Sigmoid colon (tissue), 6 donors: ENCODE measurements at regions not wholly inside any gene's neighbourhood (a gene's known extent, or its start where the extent isn't known, plus 50 kb on each side); places are given as distances from the start of the nearest gene placed in this dataset.

Experiments used
- DNase-seq: peaks from one replicate; pipeline ENCODE4 v3.0.0-alpha.2; 2019
- H3K27ac ChIP-seq, 4 donors: fragments of 200-600 bp; sonication (generic); one replicate each; pipeline ENCODE4 v1.5.1; 2016 to 2019; ENCODE audit warnings: mild to moderate bottlenecking in 1 of 4
- H3K27me3 ChIP-seq, 3 donors: fragments of 200-600 bp; sonication (generic); one replicate each; pipeline ENCODE4 v1.5.1; 2019; ENCODE audit warnings: mild to moderate bottlenecking in 1 of 3
- H3K36me3 ChIP-seq, 4 donors: fragments of 200-600 bp; sonication (generic); one replicate each; pipeline ENCODE4 v1.5.1; 2016 to 2019
- H3K4me1 ChIP-seq, 4 donors: fragments of 200-600 bp; sonication (generic); one replicate each; pipeline ENCODE4 v1.5.1; 2017 to 2019
- H3K4me3 ChIP-seq, 4 donors: fragments of 200-600 bp; sonication (generic); one replicate each; pipeline ENCODE4 v1.5.1; 2017 to 2019; ENCODE audit warnings: mild to moderate bottlenecking in 2 of 4, moderate library complexity in 1 of 4
- H3K9me3 ChIP-seq, 4 donors: fragments of 200-600 bp in 3 of 4; sonication (generic) in 3 of 4; one replicate each; pipeline versions ENCODE4 v1.5.1 to v1.6.1; 2013 to 2019
- EP300 ChIP-seq, 4 donors: sonication (generic); formaldehyde crosslinking; IDR thresholded peaks; one replicate each; pipeline ENCODE4 v1.6.1; 2017; ENCODE audit warnings: antibody characterized with exemption in 4 of 4
- POLR2A ChIP-seq, 2 donors: fragments of 450-650 bp; IDR thresholded peaks; one replicate each; pipeline ENCODE4 v1.6.1; 2016; ENCODE audit warnings: antibody characterized with exemption in 2 of 2, mild to moderate bottlenecking in 2 of 2, moderate library complexity in 2 of 2
- POLR2AphosphoS5 ChIP-seq, 4 donors: sonication (generic); formaldehyde crosslinking; IDR thresholded peaks; one replicate each; pipeline ENCODE4 v1.6.1; 2017; ENCODE audit warnings: antibody characterized with exemption in 4 of 4
- WGBS, 2 donors: extraction: QIAGEN DNeasy Blood & Tissue Kit; methylation state at CpG; one replicate each; pipeline ENCODE4 v1.1.7; 2013; 5-methylcytosine and 5-hydroxymethylcytosine counted together
- intact Hi-C: fragments of 100-400 bp; cut with DNase I; formaldehyde crosslinking; loops from one replicate; pipeline ENCODE4 v1.15.1; 2023
- TF ChIP-seq, protein P1 (sequence below), 4 experiments: fragments of 450-650 bp in 3 of 4; fragments of 200-600 bp in 1 of 4; IDR thresholded peaks; one replicate each; pipeline ENCODE4 v1.5.1; 2016 to 2019; ENCODE audit warnings: antibody characterized with exemption in 4 of 4, mild to moderate bottlenecking in 3 of 4, moderate library complexity in 2 of 4
- donor health status: healthy with polysubstance abuse.
- donor health status: healthy.

DNA sequence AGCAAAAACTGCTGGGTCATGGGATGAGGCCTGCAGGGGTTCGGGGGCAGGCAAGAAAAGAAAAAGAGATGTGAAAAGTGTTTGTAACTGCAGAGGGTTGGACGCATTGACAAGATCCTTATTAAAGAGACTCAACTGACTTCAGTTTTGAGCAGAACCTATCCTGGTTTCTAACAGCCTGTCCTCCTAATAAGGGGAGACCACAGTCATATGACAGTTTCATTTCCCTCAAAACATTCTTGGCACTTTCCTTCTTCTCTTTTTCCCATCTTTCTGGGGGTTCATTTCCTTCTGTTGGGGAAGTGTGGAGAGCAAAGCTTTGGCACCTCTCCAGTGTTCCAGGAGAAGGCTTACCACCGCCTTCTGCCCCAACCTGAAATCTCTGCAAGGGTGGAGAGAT, 118.5 kb downstream of the MAF start:
- Histone ChIP-seq H3K36me3 (no peaks in the 10 kb centered on the region), H3K27ac (no peak overlapping the region), H3K9me3 (no peaks in the 10 kb centered on the region), H3K27me3 (no peaks in the 10 kb centered on the region), H3K4me3 (no peak overlapping the region), H3K4me1 (no peaks in the 10 kb centered on the region)
- intact Hi-C loops: no loop called here
- TF ChIP-seq POLR2A (IDR thresholded peaks at IDR 0.05): no peak
- no peak for TF ChIP-seq POLR2AphosphoS5 (IDR thresholded peaks at IDR 0.05)
- no peak for TF ChIP-seq EP300 (IDR thresholded peaks at IDR 0.05)
- TF ChIP-seq, protein P1, sequence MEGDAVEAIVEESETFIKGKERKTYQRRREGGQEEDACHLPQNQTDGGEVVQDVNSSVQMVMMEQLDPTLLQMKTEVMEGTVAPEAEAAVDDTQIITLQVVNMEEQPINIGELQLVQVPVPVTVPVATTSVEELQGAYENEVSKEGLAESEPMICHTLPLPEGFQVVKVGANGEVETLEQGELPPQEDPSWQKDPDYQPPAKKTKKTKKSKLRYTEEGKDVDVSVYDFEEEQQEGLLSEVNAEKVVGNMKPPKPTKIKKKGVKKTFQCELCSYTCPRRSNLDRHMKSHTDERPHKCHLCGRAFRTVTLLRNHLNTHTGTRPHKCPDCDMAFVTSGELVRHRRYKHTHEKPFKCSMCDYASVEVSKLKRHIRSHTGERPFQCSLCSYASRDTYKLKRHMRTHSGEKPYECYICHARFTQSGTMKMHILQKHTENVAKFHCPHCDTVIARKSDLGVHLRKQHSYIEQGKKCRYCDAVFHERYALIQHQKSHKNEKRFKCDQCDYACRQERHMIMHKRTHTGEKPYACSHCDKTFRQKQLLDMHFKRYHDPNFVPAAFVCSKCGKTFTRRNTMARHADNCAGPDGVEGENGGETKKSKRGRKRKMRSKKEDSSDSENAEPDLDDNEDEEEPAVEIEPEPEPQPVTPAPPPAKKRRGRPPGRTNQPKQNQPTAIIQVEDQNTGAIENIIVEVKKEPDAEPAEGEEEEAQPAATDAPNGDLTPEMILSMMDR (IDR thresholded peaks at IDR 0.05): no peak
- no peak for DNase-seq
- WGBS, 2 donors: 49 to 73% methylated on average over 3 of the region's 3 CpGs

DNA sequence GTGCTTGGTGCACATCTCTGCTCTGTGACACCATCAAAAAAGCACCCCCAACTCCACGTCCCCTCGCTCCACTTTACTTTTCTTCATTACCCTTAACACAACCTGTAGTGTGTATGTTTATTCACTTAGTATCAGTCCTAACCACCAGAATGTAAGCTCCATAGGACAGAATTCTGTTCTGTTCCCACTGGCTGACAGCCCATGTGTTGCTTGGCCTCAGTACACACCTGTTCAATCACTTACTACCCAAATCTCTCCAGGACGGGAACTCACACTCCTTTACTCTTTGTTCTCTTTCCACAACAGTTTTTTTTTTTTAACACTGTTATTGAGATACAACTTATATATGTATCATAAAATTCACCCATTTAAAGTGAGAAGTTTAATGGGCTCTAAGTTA, 119.6 kb downstream of the MAF start:
- no peak for DNase-seq
- no peak overlapping the region for H3K4me3 ChIP-seq
- H3K4me1 ChIP-seq: no peaks in the 10 kb centered on the region
- no peaks in the 10 kb centered on the region for H3K9me3 ChIP-seq
- no peaks in the 10 kb centered on the region for H3K36me3 ChIP-seq
- WGBS, 2 donors: 80 to 90% methylated on average over 3 of the region's 3 CpGs
- H3K27ac ChIP-seq: no peak overlapping the region
- TF ChIP-seq POLR2AphosphoS5 (IDR thresholded peaks at IDR 0.05) (no peak), EP300 (IDR thresholded peaks at IDR 0.05) (no peak), POLR2A (IDR thresholded peaks at IDR 0.05) (no peak)
- TF ChIP-seq, protein P1 (IDR thresholded peaks at IDR 0.05): no peak
- intact Hi-C loops: no loop called here
- no peaks in the 10 kb centered on the region for H3K27me3 ChIP-seq

DNA sequence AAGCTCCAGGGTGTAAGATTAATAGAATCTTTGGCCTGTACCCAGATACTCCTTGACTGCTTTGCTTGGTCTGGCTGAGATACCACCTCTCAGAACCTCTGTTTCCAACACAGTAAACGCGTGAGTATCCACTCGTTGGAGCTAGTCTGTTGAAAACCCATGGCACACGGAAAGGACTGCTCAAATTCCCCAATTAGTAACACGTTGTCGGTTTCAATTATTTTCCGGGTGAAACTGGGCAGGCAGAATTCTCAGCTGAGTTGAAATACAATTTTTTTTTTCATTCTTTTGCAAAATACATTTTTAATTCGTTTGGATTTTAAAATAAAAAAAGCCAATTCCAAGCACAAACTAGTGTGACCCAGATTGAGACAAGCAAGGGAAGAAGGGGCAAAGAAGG, 120.5 kb downstream of the MAF start:
- Histone ChIP-seq H3K36me3 (no peaks in the 10 kb centered on the region), H3K4me1 (no peaks in the 10 kb centered on the region), H3K9me3 (no peaks in the 10 kb centered on the region), H3K27ac (no peak overlapping the region), H3K4me3 (no peak overlapping the region), H3K27me3 (no peaks in the 10 kb centered on the region)
- TF ChIP-seq, protein P1 (IDR thresholded peaks at IDR 0.05): no peak
- TF ChIP-seq POLR2AphosphoS5 (IDR thresholded peaks at IDR 0.05) (no peak), POLR2A (IDR thresholded peaks at IDR 0.05) (no peak), EP300 (IDR thresholded peaks at IDR 0.05) (no peak)
- 75 to 85% methylated on average over 8 of the region's 8 CpGs for WGBS, 2 donors
- DNase-seq: no peak
- intact Hi-C loops: no loop called here

DNA sequence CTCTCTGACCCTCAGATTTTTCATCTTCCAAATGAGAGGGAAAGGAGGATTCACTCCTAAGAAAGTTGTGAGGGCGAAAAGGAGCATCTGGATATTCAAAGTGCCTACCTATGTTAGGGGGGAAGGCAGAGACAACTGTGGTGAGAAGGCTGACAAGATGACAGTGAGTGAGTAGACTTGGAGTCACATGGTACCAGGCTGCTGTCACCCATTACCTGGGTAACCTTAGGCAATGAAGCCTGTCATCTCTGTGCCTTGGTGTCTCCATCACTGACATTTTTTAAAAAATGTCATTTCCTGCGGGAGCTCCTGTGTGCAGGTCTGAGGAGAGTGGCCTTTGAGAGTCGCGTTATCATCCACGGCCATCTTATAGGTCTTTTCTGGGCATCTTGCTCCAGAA, 124.0 kb downstream of the MAF start:
- intact Hi-C loops: no loop called here
- no peak overlapping the region for H3K4me3 ChIP-seq
- H3K9me3 ChIP-seq: peaks cover 0 to 3% (median 0%) of the 10 kb centered on the region in 4 donors
- H3K4me1 ChIP-seq: no peaks in the 10 kb centered on the region
- H3K36me3 ChIP-seq: no peaks in the 10 kb centered on the region
- TF ChIP-seq POLR2A (IDR thresholded peaks at IDR 0.05) (no peak), POLR2AphosphoS5 (IDR thresholded peaks at IDR 0.05) (no peak), EP300 (IDR thresholded peaks at IDR 0.05) (no peak)
- TF ChIP-seq, protein P1 (IDR thresholded peaks at IDR 0.05): no peak
- DNase-seq: no peak
- WGBS, 2 donors: 88 to 94% methylated on average over 5 of the region's 5 CpGs
- H3K27me3 ChIP-seq: no peaks in the 10 kb centered on the region
- no peak overlapping the region for H3K27ac ChIP-seq

DNA sequence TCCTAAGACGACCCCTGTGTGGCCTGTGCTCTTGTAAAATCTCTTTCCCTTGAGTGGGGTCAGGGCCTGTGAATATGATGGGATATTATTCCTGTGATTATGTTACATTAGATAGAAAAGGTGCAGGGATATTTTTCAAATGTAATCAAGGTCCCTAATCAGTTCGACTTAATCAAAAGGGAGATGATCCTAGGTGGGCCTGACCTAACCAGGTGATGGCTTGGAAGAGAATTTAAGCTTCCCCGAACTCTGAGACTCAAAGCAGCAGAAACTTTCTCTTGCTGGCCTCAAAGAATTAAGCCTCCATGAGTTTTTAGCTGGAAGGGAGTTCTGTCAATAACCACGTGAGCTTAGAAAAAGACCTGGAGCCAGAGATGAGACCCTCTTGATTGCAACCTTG, 124.7 kb downstream of the MAF start:
- Histone ChIP-seq H3K4me3 (no peak overlapping the region), H3K9me3 (peaks cover 0 to 3% (median 0%) of the 10 kb centered on the region in 4 donors), H3K27me3 (no peaks in the 10 kb centered on the region), H3K4me1 (no peaks in the 10 kb centered on the region), H3K27ac (no peak overlapping the region), H3K36me3 (no peaks in the 10 kb centered on the region)
- WGBS, 2 donors: 84 to 92% methylated on average over 4 of the region's 4 CpGs
- TF ChIP-seq EP300 (IDR thresholded peaks at IDR 0.05) (no peak), POLR2A (IDR thresholded peaks at IDR 0.05) (no peak), POLR2AphosphoS5 (IDR thresholded peaks at IDR 0.05) (no peak)
- TF ChIP-seq, protein P1 (IDR thresholded peaks at IDR 0.05): no peak
- intact Hi-C loops: no loop called here
- no peak for DNase-seq
